AG04449 (cell line): ENCODE measurements at regions not wholly inside any gene's neighbourhood (a gene's known extent, or its start where the extent isn't known, plus 50 kb on each side); places are given as distances from the start of the nearest gene placed in this dataset.
A peak's percentile ranks its signal among the peaks of the same experiment; 100 is the strongest.

Source experiments
- CTCF ChIA-PET: fragments of 350-600 bp; formaldehyde crosslinking; extraction: SDS; loops from one replicate; lab custom pipeline; 2021; ENCODE audit warnings: antibody characterized with exemption; lab: Yijun Ruan, JAX
- POLR2A ChIA-PET: fragments of 400-600, 350-600 bp; formaldehyde crosslinking; extraction: SDS; loops from one replicate; lab custom pipeline; 2020; ENCODE audit warnings: antibody characterized with exemption, inconsistent platforms; lab: Yijun Ruan, JAX
- DNase-seq: peaks from one replicate; pipeline ENCODE4 v3.0.0-alpha.2; 2010; ENCODE audit warnings: low read depth, low spot score
- H3K4me3 ChIP-seq: 2 replicates; pipeline ENCODE4 v1.5.1; 2011; ENCODE audit warnings: low read depth, mild to moderate bottlenecking, control low read depth, low read length
- CTCF ChIP-seq: IDR thresholded peaks from one replicate; pipeline ENCODE4 v1.5.1; 2011; ENCODE audit warnings: mild to moderate bottlenecking, moderate library complexity, low read length, control low read depth, inconsistent platforms; ENCODE audit not compliant: insufficient read depth; ENCODE audit errors: missing control alignments

DNA sequence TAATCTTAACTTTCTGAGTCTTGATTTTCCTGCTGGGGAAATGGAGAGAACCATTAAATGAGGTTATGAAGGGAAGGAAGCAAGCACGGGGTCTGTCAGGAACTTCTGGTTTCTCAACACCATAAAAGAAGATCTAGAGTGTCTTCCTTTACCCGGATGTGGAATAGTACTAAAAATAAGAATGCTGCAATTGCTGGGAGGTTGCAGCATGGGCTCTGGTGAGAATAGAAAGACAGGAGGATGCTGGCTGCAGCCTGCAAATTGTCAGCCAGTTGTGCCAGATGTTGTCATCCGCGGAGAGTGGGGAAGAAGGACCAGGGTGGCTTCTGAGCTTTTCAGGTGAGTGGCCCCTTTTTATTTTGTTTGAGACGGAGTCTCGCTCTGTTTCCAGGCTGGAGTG, 69.3 kb upstream of the STC2 start:
- no peak for DNase-seq
- CTCF ChIA-PET = interaction anchor here (0.9 to 4.3 kb wide), 2 partner anchors 174 to 218 kb away, joined by 3 to 34 read pairs; no protein-coding TSS in a partner anchor
- POLR2A ChIA-PET = no interaction called here
- no peak overlapping the region for H3K4me3 ChIP-seq
- TF ChIP-seq CTCF = no peak

- no peak overlapping the region for H3K4me3 ChIP-seq
- POLR2A ChIA-PET = no interaction called here
- no peak for DNase-seq
- CTCF ChIA-PET = interaction anchor here (0.9 to 4.3 kb wide), 10 partner anchors 15 to 219 kb away, joined by 3 to 34 read pairs (median 3); no protein-coding TSS in a partner anchor
- TF ChIP-seq CTCF = no peak
These were observed 68.2 kb upstream of the STC2 start for GRCh38 chr5:173396311-173396993.

- DNase-seq = no peak
- no peak for TF ChIP-seq CTCF
- POLR2A ChIA-PET = no interaction called here
- CTCF ChIA-PET = interaction anchor here (0.9 to 4.3 kb wide), 10 partner anchors 15 to 188 kb away, joined by 3 to 34 read pairs (median 4); no protein-coding TSS in a partner anchor
- no peak overlapping the region for H3K4me3 ChIP-seq
These were observed 67.7 kb upstream of the STC2 start for GRCh38 chr5:173395933-173396308.

GRCh38 chr5:173395257-173395932, 67.2 kb upstream of the STC2 start:
- CTCF ChIA-PET = interaction anchor here (0.9 to 4.3 kb wide), 12 partner anchors 16 to 188 kb away, joined by 3 to 34 read pairs (median 4); no protein-coding TSS in a partner anchor

GRCh38 chr5:173394701-173395100, 66.5 kb upstream of the STC2 start:
- H3K4me3 ChIP-seq = no peak overlapping the region
- no peak for TF ChIP-seq CTCF
- ChIA-PET POLR2A (no interaction called here), CTCF (interaction anchor here (0.7 to 4.3 kb wide), 5 partner anchors 12 to 177 kb away, joined by 3 to 34 read pairs (median 3); no protein-coding TSS in a partner anchor)
- DNase-seq = no peak

More at GRCh38 chr5:173395257-173395932, 67.2 kb upstream of the STC2 start:
- H3K4me3 ChIP-seq = no peak overlapping the region
- TF ChIP-seq CTCF = peak; percentile 63
- POLR2A ChIA-PET = no interaction called here
- DNase-seq = peak; percentile 7

DNA sequence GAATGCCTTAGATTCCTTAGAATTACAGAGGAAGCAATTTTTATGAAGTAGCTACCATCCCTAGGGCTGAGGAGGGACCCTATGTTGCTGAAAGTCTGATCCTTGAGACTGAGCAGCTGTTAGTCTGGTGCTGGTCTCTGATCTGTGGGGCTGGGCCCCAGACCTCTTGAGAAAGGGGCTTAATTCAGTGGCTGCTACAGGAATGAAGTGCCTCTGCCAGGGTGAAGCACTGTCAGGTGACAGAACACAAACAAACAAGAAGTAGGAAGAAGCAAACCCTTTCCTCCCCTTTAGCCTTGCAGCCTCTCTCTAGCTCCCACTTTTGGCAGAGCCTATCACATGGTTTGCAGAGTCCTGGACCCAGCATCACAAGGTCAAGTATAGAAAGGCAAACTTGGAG, 64.0 kb upstream of the STC2 start:
- ChIA-PET CTCF (no interaction called here), POLR2A (no interaction called here)
- no peak overlapping the region for H3K4me3 ChIP-seq
- TF ChIP-seq CTCF = no peak
- DNase-seq = no peak
